GM19463 (cell line): ENCODE measurements at regions not wholly inside any gene's neighbourhood (a gene's known extent, or its start where the extent isn't known, plus 50 kb on each side); places are given as distances from the start of the nearest gene placed in this dataset.
"Not testable (repeated sequence)": the region's sequence is repeated elsewhere in the genome, so short reads cannot be mapped to it uniquely, and the experiment has no call there.

Experiments
- ATAC-seq: cut with Tn5 transposase; IDR thresholded peaks from one replicate; pipeline ENCODE4 v1.9.1; 2021; ENCODE audit warnings: mild to moderate bottlenecking, moderate library complexity; ENCODE audit not compliant: unreplicated experiment

- ATAC-seq, result no peak
Measured at GRCh38 chr6:103001724-103002123, 1608.2 kb downstream of the GRIK2 start.

DNA sequence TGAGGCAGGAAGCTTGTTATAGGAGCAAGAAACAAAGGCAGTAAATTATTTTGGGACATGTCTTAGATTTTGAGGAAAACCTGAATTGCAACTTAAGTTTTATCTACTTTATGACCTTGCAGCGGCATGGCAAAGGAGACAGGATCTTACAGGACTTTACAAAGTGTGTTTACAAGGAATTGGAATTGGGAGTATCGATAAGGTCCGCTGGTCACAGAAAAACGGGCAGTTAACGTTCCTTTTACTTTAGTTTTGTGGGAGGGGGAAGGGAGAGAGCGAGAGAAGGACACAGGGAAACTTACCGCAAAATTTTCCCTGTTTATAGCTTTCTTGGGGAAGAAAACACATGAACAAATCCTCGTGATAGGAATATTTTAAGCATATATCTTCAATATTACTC lies 1607.2 kb downstream of the GRIK2 start:
- no peak for ATAC-seq

DNA sequence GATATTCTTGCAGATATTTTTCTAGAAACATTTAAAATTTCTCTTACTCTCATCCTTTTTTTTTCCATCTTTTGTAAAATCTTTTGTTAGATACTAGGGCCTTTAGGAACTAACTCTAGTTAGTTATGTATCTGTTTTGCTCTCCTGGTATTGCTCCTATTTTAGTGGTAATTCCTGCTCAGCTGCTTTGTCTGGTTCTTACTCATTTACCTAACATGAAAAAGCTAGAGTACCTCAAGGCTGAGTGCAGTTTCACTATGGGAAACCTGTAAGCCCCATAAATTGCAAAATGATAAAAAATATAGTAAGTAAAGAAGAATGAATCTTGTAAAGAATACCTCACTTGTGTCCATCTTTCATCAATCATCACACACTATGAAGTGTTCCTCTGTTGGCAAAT lies 1602.0 kb downstream of the GRIK2 start:
- no peak for ATAC-seq

DNA sequence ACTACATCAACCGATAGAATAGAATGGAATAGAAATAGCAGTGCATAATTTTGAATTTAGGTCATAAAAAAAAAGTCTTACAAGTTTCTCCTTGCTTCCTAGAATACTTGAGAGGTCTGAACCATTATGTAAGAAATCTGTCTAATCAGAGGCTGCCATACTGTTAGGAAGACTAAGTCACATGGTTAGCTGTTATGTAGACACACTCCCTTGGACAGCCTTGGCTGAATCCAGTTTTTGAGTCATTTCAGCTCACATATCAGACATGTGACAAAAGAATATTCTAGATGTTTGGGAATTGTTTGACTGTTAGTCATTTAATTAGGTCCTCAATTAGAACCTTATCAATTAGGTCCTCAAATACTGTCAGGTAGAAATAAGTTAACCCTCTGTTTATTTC lies 1601.4 kb downstream of the GRIK2 start:
- no peak for ATAC-seq

DNA sequence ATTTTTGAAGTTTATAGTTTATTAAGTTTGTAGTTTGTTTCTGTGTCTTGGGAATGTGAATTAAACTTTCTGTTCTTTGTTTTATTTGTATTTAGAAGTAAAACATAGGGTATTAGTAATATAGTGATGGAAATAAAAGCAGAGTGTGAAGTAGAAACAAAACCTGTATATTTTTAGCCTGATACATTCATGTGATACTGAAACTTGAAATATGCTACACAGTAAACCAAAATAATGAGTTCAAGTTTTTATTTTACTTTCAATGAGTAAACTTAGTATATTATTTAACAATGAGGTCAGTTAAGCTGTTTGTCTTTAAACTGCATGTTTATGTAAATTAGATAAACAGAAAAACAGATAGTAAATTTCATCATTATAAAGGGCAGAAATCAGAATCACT lies 1592.6 kb downstream of the GRIK2 start:
- peak; percentile 74 for ATAC-seq

GRCh38 chr6:102984357-102984756 lies 1590.8 kb downstream of the GRIK2 start:
- no peak for ATAC-seq

DNA sequence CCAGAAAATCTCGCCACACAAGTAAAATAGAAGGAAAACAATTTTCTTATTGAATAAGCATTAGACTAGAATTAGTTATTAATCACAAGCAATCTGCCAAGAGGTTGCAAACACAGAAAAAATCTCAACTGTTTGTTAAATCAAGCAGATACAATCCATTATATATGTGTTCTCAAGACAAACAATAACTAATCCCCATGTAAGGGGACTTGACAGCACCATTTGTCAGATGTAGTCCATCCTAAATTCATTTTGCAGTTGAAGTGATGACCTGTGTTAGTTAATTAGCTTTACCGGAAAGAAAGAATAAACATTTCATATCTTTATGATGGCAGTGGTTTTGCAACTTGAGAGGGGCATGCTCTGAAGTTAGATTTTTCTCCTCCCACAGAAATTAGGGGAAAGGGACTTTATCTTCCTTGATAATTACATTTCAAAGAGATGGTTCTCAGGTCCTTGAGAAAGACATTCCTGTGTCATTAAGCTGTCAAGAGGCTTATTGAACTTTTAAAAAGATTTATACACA lies 1588.0 kb downstream of the GRIK2 start:
- ATAC-seq, result no peak

DNA sequence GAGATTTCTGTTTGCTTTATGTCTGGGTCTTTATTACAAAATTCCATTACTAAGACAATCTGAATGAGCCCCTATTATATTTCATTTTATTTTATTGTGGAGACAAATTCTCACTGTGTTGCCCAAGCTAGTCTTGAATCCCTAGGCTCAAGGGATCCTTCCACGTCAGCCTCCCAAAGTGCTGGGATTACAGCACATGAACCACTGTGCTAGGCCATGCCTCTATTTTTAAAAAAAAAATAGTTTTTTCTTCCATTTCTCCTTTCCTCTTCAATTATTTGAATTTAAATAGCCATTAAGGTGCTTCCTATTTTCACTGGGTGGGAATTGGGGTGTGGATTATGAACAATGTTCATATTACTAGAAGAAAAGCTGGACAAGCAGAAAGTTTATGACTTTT lies 1587.4 kb downstream of the GRIK2 start:
- no peak for ATAC-seq

DNA sequence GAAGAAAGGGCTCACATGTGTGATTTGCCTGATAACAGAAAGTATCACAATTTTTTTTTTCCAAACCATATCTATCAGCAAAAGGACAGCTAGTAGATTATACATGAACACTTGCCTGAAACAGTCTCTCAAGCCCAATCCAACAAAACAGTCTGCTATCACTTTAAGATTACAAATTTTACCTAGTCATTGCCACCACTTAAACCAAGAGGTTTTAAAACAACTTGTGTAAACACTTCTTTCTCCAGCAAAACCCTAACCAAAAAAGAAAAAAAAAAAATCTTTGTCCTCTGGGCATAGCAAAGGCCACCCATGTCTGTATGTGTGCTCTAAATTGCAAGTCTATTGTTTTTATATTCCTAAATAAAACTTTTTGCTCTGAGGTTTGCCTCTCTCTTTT lies 1568.4 kb downstream of the GRIK2 start:
- no peak for ATAC-seq

- ATAC-seq, result no peak
Measured at GRCh38 chr6:102950967-102951366, 1557.5 kb downstream of the GRIK2 start.

- no peak for ATAC-seq
Measured at GRCh38 chr6:102944475-102944874, 1551.0 kb downstream of the GRIK2 start.

DNA sequence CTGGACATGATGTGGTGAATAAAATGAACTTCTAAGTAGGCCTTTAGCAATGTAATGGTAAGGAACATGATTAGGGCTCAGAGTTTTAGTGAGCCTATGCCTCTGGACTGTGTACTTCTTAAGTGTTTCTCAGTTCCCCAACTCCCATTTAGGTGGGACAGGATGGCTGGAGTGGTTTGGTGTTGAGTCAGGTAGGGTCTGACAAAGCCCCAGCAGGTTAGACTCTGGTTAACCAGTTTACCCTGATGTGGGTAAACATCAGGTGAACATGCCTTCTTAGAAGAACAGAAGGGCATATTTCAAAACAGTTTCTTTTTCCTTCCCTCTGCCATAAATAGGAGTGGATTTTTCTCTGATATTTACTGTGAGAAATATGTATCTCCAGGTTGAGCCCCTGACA lies 1548.7 kb downstream of the GRIK2 start:
- ATAC-seq, result no peak

DNA sequence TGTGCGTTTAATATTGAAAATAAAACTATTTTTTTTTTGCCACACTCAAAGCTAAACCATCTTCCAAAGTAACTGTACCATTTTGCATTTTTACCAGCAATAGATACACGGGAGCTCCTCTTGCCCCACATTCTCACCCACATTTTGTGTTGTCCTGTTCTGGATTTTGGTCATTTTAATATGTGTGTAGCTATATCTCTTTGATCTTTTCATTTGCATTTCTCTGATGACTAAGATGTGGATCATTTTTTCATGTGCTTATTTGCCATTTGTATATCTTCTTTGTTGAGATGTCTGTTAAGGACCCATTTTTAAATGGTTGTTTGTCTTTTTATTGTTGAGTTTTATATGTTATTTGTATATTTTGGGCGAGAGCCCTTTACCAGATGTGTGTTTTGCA lies 1543.5 kb downstream of the GRIK2 start:
- no peak for ATAC-seq

DNA sequence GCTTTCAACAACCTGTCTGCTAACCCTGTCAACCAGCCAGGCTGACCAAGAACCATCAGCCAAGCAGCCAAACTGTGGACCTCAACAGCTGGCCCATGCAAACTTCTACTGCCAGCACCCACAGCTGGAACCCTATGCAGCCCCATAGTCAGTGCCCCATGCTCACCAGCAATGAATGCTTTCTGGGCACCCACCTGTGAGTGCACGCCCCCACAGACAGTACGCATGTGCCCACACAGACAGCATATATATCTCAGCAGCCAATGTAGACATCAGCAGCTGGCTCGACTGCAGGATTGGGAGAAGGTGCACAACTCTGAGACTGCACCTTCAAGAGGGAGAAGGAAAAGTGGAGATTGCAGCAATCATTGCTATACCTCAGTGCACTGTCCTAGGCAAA lies 1534.6 kb downstream of the GRIK2 start:
- no peak for ATAC-seq

DNA sequence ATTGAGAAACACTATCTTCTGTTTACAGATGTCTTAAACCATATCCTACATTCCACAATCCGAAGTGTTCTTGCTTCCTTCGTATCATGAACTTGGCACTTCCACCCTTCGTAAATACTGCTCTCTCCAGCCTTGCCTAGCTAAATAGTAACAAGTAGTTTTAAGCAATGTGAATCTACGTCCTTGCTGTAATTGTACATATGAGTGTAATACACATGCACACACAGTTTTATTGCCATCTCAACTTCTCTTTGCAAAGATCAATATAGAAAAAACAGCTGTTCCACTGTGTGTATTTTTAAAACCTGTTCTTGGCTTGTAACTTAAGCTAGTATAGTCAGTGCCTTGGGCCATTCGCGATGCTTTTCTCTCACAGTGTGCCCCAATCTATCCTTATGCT lies 1524.7 kb downstream of the GRIK2 start:
- ATAC-seq, result no peak

GRCh38 chr6:102911571-102911970 lies 1518.1 kb downstream of the GRIK2 start:
- no peak for ATAC-seq

DNA sequence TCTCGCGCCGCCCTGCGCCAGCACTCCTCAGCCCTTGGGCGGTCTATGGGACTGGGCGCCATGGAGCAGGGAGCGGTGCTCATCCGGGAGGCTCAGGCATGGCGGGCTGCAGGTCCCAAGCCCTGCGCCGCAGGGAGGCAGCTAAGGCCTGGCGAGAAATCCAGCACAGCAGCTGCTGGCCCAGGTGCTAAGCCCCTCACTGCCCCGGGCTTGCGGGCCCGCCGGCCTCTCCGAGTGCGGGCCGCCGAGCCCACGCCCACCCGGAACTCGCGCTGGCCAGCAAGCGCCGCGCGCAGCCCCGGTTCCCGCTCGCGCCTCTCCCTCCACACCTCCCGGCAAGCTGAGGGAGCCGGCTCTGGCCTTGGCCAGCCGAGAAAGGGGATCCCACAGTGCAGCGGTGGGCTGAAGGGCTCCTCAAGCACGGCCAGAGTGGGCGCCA lies 1517.2 kb downstream of the GRIK2 start:
- ATAC-seq, result not testable (repeated sequence)

GRCh38 chr6:102907181-102907580 lies 1513.7 kb downstream of the GRIK2 start:
- ATAC-seq, result no peak

DNA sequence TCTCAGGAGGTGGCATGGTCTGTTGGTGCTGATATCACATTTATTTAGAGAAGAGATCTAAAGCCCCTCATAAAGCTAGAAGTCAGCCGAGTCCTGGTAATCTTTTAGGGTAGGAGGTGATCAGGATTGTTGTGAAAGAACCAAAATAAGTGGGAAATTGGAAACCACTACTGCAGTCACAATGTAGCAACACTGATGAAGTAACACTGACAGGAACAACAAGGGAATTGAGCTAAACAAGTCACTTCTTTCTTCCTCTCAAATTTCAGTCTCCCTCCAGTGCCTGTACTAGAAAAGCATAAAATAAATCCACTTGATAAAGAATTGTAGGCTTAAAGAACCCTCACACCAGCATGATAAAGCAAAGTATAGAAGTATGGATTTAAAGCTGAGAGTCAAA lies 1509.0 kb downstream of the GRIK2 start:
- ATAC-seq, result no peak

DNA sequence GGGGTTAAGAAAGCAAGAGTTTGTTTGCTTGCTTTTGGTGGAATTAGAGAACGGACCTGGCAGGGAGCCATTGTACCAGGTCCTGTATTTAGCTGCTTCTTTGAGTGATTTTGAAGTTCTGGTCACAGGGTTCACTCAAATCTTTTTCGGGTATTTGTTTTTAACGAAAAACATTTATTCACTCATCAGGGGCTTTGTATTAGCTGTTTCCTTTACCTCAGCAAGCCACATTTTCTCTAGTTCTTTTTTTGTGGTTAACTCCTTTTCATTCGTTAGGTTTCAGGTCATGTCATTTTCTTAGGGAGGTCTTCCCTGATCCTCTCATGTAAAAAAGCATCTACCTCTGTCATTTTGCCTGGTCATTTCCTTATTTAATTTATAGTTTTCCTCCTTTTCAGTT lies 1502.2 kb downstream of the GRIK2 start:
- ATAC-seq, result no peak

DNA sequence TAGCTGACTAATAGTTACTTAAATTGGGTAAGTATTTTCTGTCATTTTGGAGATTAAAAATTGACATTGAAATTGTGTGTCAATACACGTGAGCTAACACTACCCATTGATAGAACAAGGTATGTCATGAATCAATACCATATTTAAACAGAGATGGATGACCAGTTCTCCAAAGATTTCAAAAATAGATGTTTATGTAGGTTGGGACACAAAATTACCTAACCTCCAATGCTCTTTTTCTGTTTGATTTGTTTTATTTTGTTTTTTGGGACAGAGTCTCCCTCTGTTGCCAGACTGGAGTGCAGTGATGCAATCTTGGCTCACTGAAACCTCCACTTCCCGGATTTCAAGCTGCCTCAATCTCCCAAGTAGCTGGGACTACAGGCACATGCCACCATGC lies 1491.7 kb downstream of the GRIK2 start:
- no peak for ATAC-seq

- ATAC-seq, result no peak
Measured at GRCh38 chr6:102853249-102853955, 1459.9 kb downstream of the GRIK2 start.

DNA sequence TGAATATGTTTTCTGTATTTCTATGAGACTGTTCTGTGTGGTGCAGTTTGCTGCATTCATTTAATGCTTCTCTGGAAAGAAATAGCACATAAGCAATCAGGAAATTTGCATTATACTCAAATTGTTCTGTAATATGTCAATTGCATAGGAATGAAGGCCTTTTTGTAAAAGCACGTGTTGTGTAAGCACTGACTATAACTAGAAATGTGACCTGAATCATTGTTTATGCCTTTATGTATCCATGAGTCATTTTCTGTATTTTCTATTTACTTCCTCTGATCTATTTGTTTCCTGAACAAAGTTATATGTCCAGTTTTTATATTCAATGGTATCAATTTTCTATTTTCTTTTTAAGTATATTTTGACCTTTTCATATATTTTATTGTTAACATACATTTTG lies 1455.3 kb downstream of the GRIK2 start:
- no peak for ATAC-seq
